ENCODE measurements at regions not wholly inside any gene's neighbourhood (a gene's known extent, or its start where the extent isn't known, plus 50 kb on each side); places are given as distances from the start of the nearest gene placed in this dataset.

DNA sequence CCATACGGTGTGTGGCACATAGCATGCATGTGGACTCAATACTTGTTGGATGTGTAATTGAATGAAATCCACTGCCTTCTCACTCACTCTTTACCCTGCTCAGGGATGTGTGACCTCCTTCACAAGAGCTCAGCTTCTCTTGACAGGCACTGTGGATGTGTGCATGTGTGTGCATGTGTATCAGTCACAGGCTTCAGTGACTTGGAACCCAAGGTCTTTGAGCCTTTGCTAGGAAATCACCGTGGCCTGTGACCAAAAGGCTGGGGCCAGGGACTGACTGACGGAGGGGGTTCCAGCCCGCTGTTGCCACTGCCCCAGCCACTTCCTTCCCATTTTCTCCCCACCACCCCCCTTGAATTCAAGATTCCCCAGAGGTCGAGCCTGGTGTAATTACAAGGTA lies 144.4 kb upstream of the POU3F1 start:
- TF ChIP-seq, protein P1, sequence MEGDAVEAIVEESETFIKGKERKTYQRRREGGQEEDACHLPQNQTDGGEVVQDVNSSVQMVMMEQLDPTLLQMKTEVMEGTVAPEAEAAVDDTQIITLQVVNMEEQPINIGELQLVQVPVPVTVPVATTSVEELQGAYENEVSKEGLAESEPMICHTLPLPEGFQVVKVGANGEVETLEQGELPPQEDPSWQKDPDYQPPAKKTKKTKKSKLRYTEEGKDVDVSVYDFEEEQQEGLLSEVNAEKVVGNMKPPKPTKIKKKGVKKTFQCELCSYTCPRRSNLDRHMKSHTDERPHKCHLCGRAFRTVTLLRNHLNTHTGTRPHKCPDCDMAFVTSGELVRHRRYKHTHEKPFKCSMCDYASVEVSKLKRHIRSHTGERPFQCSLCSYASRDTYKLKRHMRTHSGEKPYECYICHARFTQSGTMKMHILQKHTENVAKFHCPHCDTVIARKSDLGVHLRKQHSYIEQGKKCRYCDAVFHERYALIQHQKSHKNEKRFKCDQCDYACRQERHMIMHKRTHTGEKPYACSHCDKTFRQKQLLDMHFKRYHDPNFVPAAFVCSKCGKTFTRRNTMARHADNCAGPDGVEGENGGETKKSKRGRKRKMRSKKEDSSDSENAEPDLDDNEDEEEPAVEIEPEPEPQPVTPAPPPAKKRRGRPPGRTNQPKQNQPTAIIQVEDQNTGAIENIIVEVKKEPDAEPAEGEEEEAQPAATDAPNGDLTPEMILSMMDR (IDR thresholded peaks at IDR 0.05; ENCODE audit: poor library complexity, severe bottlenecking), result no peak
- TF ChIP-seq, protein P2, sequence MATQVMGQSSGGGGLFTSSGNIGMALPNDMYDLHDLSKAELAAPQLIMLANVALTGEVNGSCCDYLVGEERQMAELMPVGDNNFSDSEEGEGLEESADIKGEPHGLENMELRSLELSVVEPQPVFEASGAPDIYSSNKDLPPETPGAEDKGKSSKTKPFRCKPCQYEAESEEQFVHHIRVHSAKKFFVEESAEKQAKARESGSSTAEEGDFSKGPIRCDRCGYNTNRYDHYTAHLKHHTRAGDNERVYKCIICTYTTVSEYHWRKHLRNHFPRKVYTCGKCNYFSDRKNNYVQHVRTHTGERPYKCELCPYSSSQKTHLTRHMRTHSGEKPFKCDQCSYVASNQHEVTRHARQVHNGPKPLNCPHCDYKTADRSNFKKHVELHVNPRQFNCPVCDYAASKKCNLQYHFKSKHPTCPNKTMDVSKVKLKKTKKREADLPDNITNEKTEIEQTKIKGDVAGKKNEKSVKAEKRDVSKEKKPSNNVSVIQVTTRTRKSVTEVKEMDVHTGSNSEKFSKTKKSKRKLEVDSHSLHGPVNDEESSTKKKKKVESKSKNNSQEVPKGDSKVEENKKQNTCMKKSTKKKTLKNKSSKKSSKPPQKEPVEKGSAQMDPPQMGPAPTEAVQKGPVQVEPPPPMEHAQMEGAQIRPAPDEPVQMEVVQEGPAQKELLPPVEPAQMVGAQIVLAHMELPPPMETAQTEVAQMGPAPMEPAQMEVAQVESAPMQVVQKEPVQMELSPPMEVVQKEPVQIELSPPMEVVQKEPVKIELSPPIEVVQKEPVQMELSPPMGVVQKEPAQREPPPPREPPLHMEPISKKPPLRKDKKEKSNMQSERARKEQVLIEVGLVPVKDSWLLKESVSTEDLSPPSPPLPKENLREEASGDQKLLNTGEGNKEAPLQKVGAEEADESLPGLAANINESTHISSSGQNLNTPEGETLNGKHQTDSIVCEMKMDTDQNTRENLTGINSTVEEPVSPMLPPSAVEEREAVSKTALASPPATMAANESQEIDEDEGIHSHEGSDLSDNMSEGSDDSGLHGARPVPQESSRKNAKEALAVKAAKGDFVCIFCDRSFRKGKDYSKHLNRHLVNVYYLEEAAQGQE (IDR thresholded peaks at IDR 0.05; ENCODE audit: borderline replicate concordance), result no peak
- TF ChIP-seq POLR2AphosphoS5 (IDR thresholded peaks at IDR 0.05), result no peak

All from neural cell (in vitro differentiated cells).